H1 (cell line): ENCODE measurements at regions not wholly inside any gene's neighbourhood (a gene's known extent, or its start where the extent isn't known, plus 50 kb on each side); places are given as distances from the start of the nearest gene placed in this dataset.

Source experiments
- CEBPB ChIP-seq: IDR thresholded peaks from 2 replicates; pipeline ENCODE4 v1.6.1; 2012; ENCODE audit warnings: low read depth, low read length
- CTCF ChIP-seq, 3 experiments: IDR thresholded peaks; 1 replicate in 2 of 3; 2 replicates in 1 of 3; pipeline versions ENCODE4 v1.5.1 to v1.6.1; 2011; ENCODE audit warnings: low read length in 3 of 3, mild to moderate bottlenecking in 3 of 3, inconsistent platforms in 2 of 3, low read depth in 1 of 3, moderate library complexity in 1 of 3; ENCODE audit not compliant: insufficient read depth in 1 of 3; ENCODE audit errors: control extremely low read depth in 1 of 3
- YY1 ChIP-seq: IDR thresholded peaks from 2 replicates; pipeline ENCODE4 v1.6.1; 2011; ENCODE audit warnings: low read depth, mild to moderate bottlenecking, low read length

GRCh38 chr12:58342736-58343135 is 401.4 kb downstream of the ATP23 start:
- no peak for TF ChIP-seq CEBPB
- no peak for TF ChIP-seq CTCF (IDR thresholded peaks at IDR 0.05; ENCODE audit: control extremely low read depth in 1 of 3, insufficient read depth in 1 of 3, low read depth in 1 of 3, low read length in 3 of 3)
- TF ChIP-seq YY1: no peak
